H1 (cell line): ENCODE measurements at regions not wholly inside any gene's neighbourhood (a gene's known extent, or its start where the extent isn't known, plus 50 kb on each side); places are given as distances from the start of the nearest gene placed in this dataset.

Experiments
- ATF2 ChIP-seq: IDR thresholded peaks from 2 replicates; pipeline ENCODE4 v1.6.1; 2012; ENCODE audit warnings: low read length, inconsistent platforms
- BACH1 ChIP-seq: IDR thresholded peaks from 2 replicates; pipeline ENCODE4 v1.6.1; 2012; ENCODE audit warnings: low read length, improper control_type of control experiment
- CEBPB ChIP-seq: IDR thresholded peaks from 2 replicates; pipeline ENCODE4 v1.6.1; 2012; ENCODE audit warnings: low read depth, low read length
- EGR1 ChIP-seq: IDR thresholded peaks from 2 replicates; pipeline ENCODE4 v1.6.1; 2011; ENCODE audit warnings: low read depth, low read length, borderline replicate concordance
- GTF2F1 ChIP-seq: IDR thresholded peaks from 2 replicates; pipeline ENCODE4 v1.6.1; 2012; ENCODE audit warnings: low read depth, low read length, improper control_type of control experiment, borderline replicate concordance
- POLR2AphosphoS5 ChIP-seq: IDR thresholded peaks from 2 replicates; pipeline ENCODE4 v1.6.1; 2011; ENCODE audit warnings: low read depth, low read length

- TF ChIP-seq ATF2 (no peak), CEBPB (no peak), BACH1 (no peak), GTF2F1 (no peak), EGR1 (no peak), POLR2AphosphoS5 (no peak)
Observed at GRCh38 chr3:64796607-64797399, 109.0 kb upstream of the ADAMTS9 start (continued).
